HFFc6 (cell line): ENCODE measurements at regions not wholly inside any gene's neighbourhood (a gene's known extent, or its start where the extent isn't known, plus 50 kb on each side); places are given as distances from the start of the nearest gene placed in this dataset.

ENCODE experiments used
- DNase-seq: peaks from one replicate; pipeline ENCODE4 v3.0.0-alpha.2; 2018
- H3K27ac Mint-ChIP-seq: 2 replicates; pipeline ENCODE4 v1.8.0; 2020; ENCODE audit warnings: mild to moderate bottlenecking, mixed read lengths
- H3K27me3 Mint-ChIP-seq: 2 replicates; pipeline ENCODE4 v1.8.0; 2021; ENCODE audit warnings: mild to moderate bottlenecking, moderate library complexity, mixed read lengths; ENCODE audit not compliant: insufficient read depth
- H3K36me3 Mint-ChIP-seq: 2 replicates; pipeline ENCODE4 v1.8.0; 2021; ENCODE audit warnings: low read depth, mixed read lengths
- H3K4me1 Mint-ChIP-seq: 2 replicates; pipeline ENCODE4 v1.8.0; 2020; ENCODE audit warnings: low read depth, mixed read lengths
- H3K4me3 Mint-ChIP-seq: 2 replicates; pipeline ENCODE4 v1.8.0; 2020; ENCODE audit warnings: mild to moderate bottlenecking, moderate library complexity, mixed read lengths
- H3K9me3 Mint-ChIP-seq: 2 replicates; pipeline ENCODE4 v1.8.0; 2020; ENCODE audit warnings: mild to moderate bottlenecking, mixed read lengths
- CTCF ChIP-seq: fragments of 200-600 bp; sonication (generic); IDR thresholded peaks from 2 replicates; pipeline ENCODE4 v1.5.0; 2021; ENCODE audit warnings: antibody characterized with exemption, mild to moderate bottlenecking

GRCh38 chr2:204362581-204362980 lies 182.7 kb upstream of the PARD3B start:
- H3K9me3 Mint-ChIP-seq, result no peaks in the 10 kb centered on the region
- TF ChIP-seq CTCF, result no peak
- no peaks in the 10 kb centered on the region; the same call in 1 of the 2 replicates for H3K27me3 Mint-ChIP-seq
- no peaks in the 10 kb centered on the region for H3K4me1 Mint-ChIP-seq
- no peak overlapping the region for H3K27ac Mint-ChIP-seq
- H3K4me3 Mint-ChIP-seq, result no peak overlapping the region
- no peak for DNase-seq
- H3K36me3 Mint-ChIP-seq, result no peaks in the 10 kb centered on the region

GRCh38 chr2:204363513-204363912 lies 181.8 kb upstream of the PARD3B start:
- DNase-seq, result no peak
- Mint-ChIP-seq H3K9me3 (no peaks in the 10 kb centered on the region), H3K4me3 (no peak overlapping the region), H3K36me3 (no peaks in the 10 kb centered on the region), H3K4me1 (no peaks in the 10 kb centered on the region), H3K27me3 (no peaks in the 10 kb centered on the region; the same call in 1 of the 2 replicates), H3K27ac (no peak overlapping the region)
- no peak for TF ChIP-seq CTCF

- no peak for DNase-seq
- no peak for TF ChIP-seq CTCF
- Mint-ChIP-seq H3K27me3 (peaks cover under 1% of the 10 kb centered on the region; the same call in 1 of the 2 replicates), H3K36me3 (no peaks in the 10 kb centered on the region), H3K9me3 (no peaks in the 10 kb centered on the region), H3K27ac (no peak overlapping the region), H3K4me1 (peaks cover 6% of the 10 kb centered on the region; the same call in 1 of the 2 replicates), H3K4me3 (no peak overlapping the region)
These were observed 180.3 kb upstream of the PARD3B start for GRCh38 chr2:204364860-204365535.

- H3K9me3 Mint-ChIP-seq, result no peaks in the 10 kb centered on the region
- H3K27me3 Mint-ChIP-seq, result peaks cover 2% of the 10 kb centered on the region; the same call in 1 of the 2 replicates
- DNase-seq, result no peak
- no peak for TF ChIP-seq CTCF
- no peak overlapping the region for H3K27ac Mint-ChIP-seq
- H3K4me1 Mint-ChIP-seq, result peaks cover 6% of the 10 kb centered on the region; the same call in 1 of the 2 replicates
- no peak overlapping the region for H3K4me3 Mint-ChIP-seq
- H3K36me3 Mint-ChIP-seq, result no peaks in the 10 kb centered on the region
These were observed 179.5 kb upstream of the PARD3B start for GRCh38 chr2:204365811-204366210.

GRCh38 chr2:204367466-204367865 lies 177.8 kb upstream of the PARD3B start:
- peaks cover 2% of the 10 kb centered on the region; the same call in 1 of the 2 replicates for H3K27me3 Mint-ChIP-seq
- H3K9me3 Mint-ChIP-seq, result no peaks in the 10 kb centered on the region
- H3K36me3 Mint-ChIP-seq, result no peaks in the 10 kb centered on the region
- DNase-seq, result no peak
- no peak for TF ChIP-seq CTCF
- no peak overlapping the region for H3K4me3 Mint-ChIP-seq
- H3K4me1 Mint-ChIP-seq, result peaks cover 6% of the 10 kb centered on the region; the same call in 1 of the 2 replicates
- H3K27ac Mint-ChIP-seq, result no peak overlapping the region
